HG03460 (cell line): ENCODE measurements at regions not wholly inside any gene's neighbourhood (a gene's known extent, or its start where the extent isn't known, plus 50 kb on each side); places are given as distances from the start of the nearest gene placed in this dataset.

Source experiments
- ATAC-seq: cut with Tn5 transposase; IDR thresholded peaks from one replicate; pipeline ENCODE4 v1.9.1; 2021; ENCODE audit not compliant: unreplicated experiment

- ATAC-seq: no peak
Measured at GRCh38 chr7:46396481-46396880, 475.4 kb upstream of the IGFBP3 start.

GRCh38 chr7:46393142-46393541 is 472.1 kb upstream of the IGFBP3 start:
- no peak for ATAC-seq

- no peak for ATAC-seq
Measured at GRCh38 chr7:46391231-46392201, 470.4 kb upstream of the IGFBP3 start.

GRCh38 chr7:46390042-46390441 is 469.0 kb upstream of the IGFBP3 start:
- no peak for ATAC-seq

GRCh38 chr7:46389146-46389545 is 468.1 kb upstream of the IGFBP3 start:
- no peak for ATAC-seq

GRCh38 chr7:46387646-46388045 is 466.6 kb upstream of the IGFBP3 start:
- no peak for ATAC-seq

GRCh38 chr7:46386428-46387399 is 465.6 kb upstream of the IGFBP3 start:
- ATAC-seq: no peak

- ATAC-seq: no peak
Measured at GRCh38 chr7:46385662-46386309, 464.7 kb upstream of the IGFBP3 start.

- no peak for ATAC-seq
Measured at GRCh38 chr7:46383605-46384004, 462.5 kb upstream of the IGFBP3 start.

- ATAC-seq: no peak
Measured at GRCh38 chr7:46369933-46370654, 449.0 kb upstream of the IGFBP3 start.

GRCh38 chr7:46368871-46369270 is 447.8 kb upstream of the IGFBP3 start:
- no peak for ATAC-seq

GRCh38 chr7:46366526-46366925 is 445.5 kb upstream of the IGFBP3 start:
- ATAC-seq: no peak

- ATAC-seq: no peak
Measured at GRCh38 chr7:46363688-46364087, 442.6 kb upstream of the IGFBP3 start.

- ATAC-seq: no peak
Measured at GRCh38 chr7:46360811-46361210, 439.7 kb upstream of the IGFBP3 start.

- no peak for ATAC-seq
Measured at GRCh38 chr7:46360296-46360695, 439.2 kb upstream of the IGFBP3 start.

- no peak for ATAC-seq
Measured at GRCh38 chr7:46357851-46358250, 436.8 kb upstream of the IGFBP3 start.

GRCh38 chr7:46357290-46357689 is 436.2 kb upstream of the IGFBP3 start:
- ATAC-seq: no peak

- no peak for ATAC-seq
Measured at GRCh38 chr7:46356371-46356770, 435.3 kb upstream of the IGFBP3 start.

GRCh38 chr7:46355331-46355730 is 434.3 kb upstream of the IGFBP3 start:
- no peak for ATAC-seq
